Limb (tissue), 2 donors: ENCODE measurements at regions not wholly inside any gene's neighbourhood (a gene's known extent, or its start where the extent isn't known, plus 50 kb on each side); places are given as distances from the start of the nearest gene placed in this dataset.
A peak's percentile ranks its signal among the peaks of the same experiment; 100 is the strongest.
"Not testable (repeated sequence)": the region's sequence is repeated elsewhere in the genome, so short reads cannot be mapped to it uniquely, and the experiment has no call there.

Source experiments
- DNase-seq, 2 donors: peaks; one replicate each; pipeline ENCODE4 v3.0.0-alpha.2; 2016; ENCODE audit errors: extremely low spot score in 2 of 2

- no peak for DNase-seq
Measured at GRCh38 chr12:76180401-76181277, 96.2 kb upstream of the NAP1L1 start.

- no peak for DNase-seq
Measured at GRCh38 chr12:76178452-76178851, 94.0 kb upstream of the NAP1L1 start.

- DNase-seq = no peak
Measured at GRCh38 chr12:76177821-76178220, 93.3 kb upstream of the NAP1L1 start.

- DNase-seq = no peak
Measured at GRCh38 chr12:76176940-76177339, 92.5 kb upstream of the NAP1L1 start.

GRCh38 chr12:76175946-76176345 lies 91.5 kb upstream of the NAP1L1 start:
- DNase-seq = not testable (repeated sequence)

- no peak for DNase-seq
Measured at GRCh38 chr12:76173756-76174155, 89.3 kb upstream of the NAP1L1 start.

DNA sequence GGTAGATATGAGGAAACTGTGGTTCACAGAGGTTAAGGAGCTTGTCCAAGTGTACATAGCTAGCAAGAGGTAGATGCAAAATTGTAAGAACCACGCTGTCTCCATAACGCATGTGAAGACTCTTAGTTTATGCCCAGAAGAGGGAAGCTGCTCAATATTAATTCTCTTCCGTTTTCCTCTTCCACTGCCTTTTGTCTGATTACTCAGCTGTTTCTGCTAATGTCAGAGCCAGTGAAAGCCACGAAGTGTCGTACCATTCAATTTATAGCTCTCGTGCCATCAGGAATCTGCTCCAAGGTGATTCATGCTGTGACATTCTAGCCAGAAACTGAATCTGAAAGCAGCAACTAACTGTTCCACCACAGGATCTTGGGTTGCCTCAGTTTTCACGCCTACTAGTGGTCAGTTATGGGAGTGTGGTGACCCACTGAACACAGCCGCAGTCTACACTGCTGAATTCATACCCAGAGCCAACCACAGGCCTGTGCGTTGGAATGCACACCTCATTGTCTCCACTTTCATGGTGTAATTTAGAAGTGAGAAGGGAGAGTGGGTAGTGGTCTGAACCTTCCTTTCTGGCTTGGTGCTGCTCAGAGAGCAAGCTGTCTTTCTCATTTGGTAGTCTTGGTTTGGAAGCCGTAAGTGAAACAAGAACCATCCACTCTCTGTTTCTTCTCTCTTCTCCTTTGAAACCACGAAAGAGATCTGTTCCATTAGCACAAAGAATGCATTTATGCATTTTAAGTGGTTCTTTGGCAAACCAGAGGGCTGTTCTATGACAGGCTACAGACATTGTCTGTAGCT lies 74.2 kb upstream of the NAP1L1 start:
- peak in 1 of 2 donors; percentile 35 for DNase-seq

GRCh38 chr12:76156726-76157125 lies 72.2 kb upstream of the NAP1L1 start:
- DNase-seq = no peak

GRCh38 chr12:76156314-76156713 lies 71.8 kb upstream of the NAP1L1 start:
- no peak for DNase-seq

DNA sequence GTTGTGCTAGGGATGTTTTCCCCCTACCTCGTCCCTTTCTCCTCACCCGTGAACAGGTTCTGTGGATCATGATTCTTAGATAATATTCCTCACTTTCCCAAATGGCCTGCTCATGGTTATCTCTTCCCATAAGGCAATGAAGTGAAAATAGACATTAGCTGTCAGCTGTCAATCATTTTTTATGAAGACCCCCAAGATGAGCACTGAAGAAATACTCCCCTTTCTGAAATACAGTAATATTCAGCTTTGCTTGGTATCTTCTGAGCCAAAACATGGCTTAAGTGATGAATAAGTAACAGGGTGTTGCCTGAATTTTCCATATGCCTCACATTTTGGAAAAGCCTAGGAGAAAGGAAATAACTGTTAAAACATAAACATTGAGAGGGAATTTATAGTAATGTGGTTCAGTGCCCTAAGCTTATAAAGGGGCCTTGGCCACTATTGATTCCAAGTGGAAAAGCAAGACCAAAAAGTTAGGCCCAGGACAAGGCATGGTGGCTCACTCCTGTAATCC lies 70.7 kb upstream of the NAP1L1 start:
- no peak for DNase-seq

- DNase-seq = no peak
Measured at GRCh38 chr12:76153616-76154015, 69.1 kb upstream of the NAP1L1 start.

- no peak for DNase-seq
Measured at GRCh38 chr12:76152181-76152807, 67.8 kb upstream of the NAP1L1 start.

GRCh38 chr12:76144245-76144549 lies 59.7 kb upstream of the NAP1L1 start:
- peak in 1 of 2 donors; percentile 65 for DNase-seq

- no peak for DNase-seq
Measured at GRCh38 chr12:76143343-76144244, 59.1 kb upstream of the NAP1L1 start.

DNA sequence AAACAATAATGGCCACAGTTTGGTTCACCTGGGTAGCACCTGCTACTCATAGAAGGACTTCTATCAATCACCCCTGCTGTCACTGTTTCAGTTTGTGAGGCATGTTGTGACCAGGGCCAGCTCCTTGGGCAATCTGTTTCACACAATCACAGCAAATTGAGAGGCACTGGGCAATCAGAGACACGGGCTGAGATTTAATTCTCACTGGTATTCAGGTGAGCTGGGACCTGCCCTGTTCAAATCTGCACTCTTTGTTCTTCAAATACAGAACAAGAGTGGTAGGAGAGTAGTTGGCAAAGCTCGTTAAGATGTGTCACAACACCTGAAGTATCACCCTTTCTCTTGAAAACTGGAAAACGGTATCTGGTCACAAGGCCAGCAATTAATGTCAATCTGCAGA lies 57.8 kb upstream of the NAP1L1 start:
- no peak for DNase-seq

DNA sequence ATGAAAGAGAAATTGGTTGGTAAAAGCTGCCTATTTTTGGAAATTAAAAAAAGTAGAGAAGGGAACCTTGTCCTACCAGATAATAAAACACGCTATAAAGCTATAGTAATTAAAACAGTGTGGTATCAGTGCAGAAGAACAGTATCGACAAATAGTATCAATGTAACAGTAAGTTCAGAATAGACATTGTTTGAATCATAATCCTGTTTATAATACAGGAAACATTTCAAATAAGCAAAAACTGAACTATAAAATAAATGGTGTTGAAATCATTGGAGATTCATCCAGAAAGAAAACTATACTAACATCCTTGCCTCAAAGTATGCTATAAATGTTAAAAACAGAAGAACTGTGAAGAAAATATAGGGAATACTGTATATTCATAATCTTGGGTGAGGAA lies 54.2 kb upstream of the NAP1L1 start:
- DNase-seq = no peak

GRCh38 chr12:76137606-76138005 lies 53.1 kb upstream of the NAP1L1 start:
- no peak for DNase-seq

DNA sequence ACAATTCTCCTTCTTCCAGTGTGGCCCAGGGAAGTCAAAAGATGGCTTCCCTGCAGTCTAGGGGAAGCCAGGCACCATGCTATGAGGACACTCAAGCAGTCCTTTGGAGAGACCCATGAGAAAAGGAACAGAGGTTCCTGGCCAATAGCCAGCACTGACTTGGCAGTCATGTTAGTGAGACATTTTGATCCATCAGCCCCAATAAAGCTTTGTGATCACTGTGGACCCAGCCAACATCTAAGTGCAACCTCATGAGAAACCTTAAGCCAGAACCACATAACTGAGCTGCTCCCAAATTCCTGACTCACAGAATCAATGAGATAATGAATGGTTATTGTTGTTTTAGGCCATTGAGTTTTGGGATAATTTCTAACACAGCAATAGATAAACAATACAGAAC lies 51.0 kb upstream of the NAP1L1 start:
- DNase-seq = no peak
